ENCODE measurements at regions not wholly inside any gene's neighbourhood (a gene's known extent, or its start where the extent isn't known, plus 50 kb on each side); places are given as distances from the start of the nearest gene placed in this dataset.
A peak's percentile ranks its signal among the peaks of the same experiment; 100 is the strongest.
"Not testable (repeated sequence)": the region's sequence is repeated elsewhere in the genome, so short reads cannot be mapped to it uniquely, and the experiment has no call there.

GRCh38 chrX:3807906-3808305 is 94.5 kb upstream of the PRKX start:
- no peaks in the 10 kb centered on the region for H3K27me3 ChIP-seq (ENCODE audit: insufficient read depth, low read length, poor library complexity, severe bottlenecking)
- no peak overlapping the region for H3K27ac ChIP-seq (ENCODE audit: low read depth, low read length)
- H3K27me3 Mint-ChIP-seq, result peaks cover 29 to 30% of the 10 kb centered on the region in 2 donors
- POLR2A ChIA-PET, result interaction anchor here (0.6 kb wide), 1 partner anchor 159 kb away, joined by 3 read pairs; no protein-coding TSS in a partner anchor
- DNase-seq, result no peak
- no peak overlapping the region for H3K4me3 ChIP-seq (ENCODE audit: low read length)
- CTCF ChIA-PET, result no interaction called here
- H3K27ac Mint-ChIP-seq, result peak overlapping the region in 2 of 8 donors; percentile 7 to 11
- no peaks in the 10 kb centered on the region for H3K4me1 ChIP-seq (ENCODE audit: insufficient read depth, low read length)
- no peaks in the 10 kb centered on the region for H3K9me3 ChIP-seq (ENCODE audit: low read length)
- H3K9me3 Mint-ChIP-seq, result no peaks in the 10 kb centered on the region
- H3K4me1 Mint-ChIP-seq, result peaks cover 11 to 22% (median 12%) of the 10 kb centered on the region in 3 donors
- no peaks in the 10 kb centered on the region for H3K36me3 Mint-ChIP-seq
- H3K4me3 Mint-ChIP-seq, result peak overlapping the region in 1 of 7 donors; percentile 5
- no peaks in the 10 kb centered on the region for H3K36me3 ChIP-seq (ENCODE audit: insufficient read depth, low read length)

GRCh38 chrX:3806630-3807029 is 93.2 kb upstream of the PRKX start:
- Mint-ChIP-seq H3K9me3 (no peaks in the 10 kb centered on the region), H3K27me3 (peaks cover 29 to 30% of the 10 kb centered on the region in 2 donors), H3K4me1 (peaks cover 4 to 9% (median 6%) of the 10 kb centered on the region in 3 donors), H3K4me3 (no peak overlapping the region), H3K36me3 (no peaks in the 10 kb centered on the region), H3K27ac (no peak overlapping the region)
- Histone ChIP-seq H3K9me3 (ENCODE audit: low read length) (no peaks in the 10 kb centered on the region), H3K27ac (ENCODE audit: low read depth, low read length) (no peak overlapping the region), H3K4me1 (ENCODE audit: insufficient read depth, low read length) (no peaks in the 10 kb centered on the region), H3K4me3 (ENCODE audit: low read length) (no peak overlapping the region), H3K36me3 (ENCODE audit: insufficient read depth, low read length) (no peaks in the 10 kb centered on the region), H3K27me3 (ENCODE audit: insufficient read depth, low read length, poor library complexity, severe bottlenecking) (no peaks in the 10 kb centered on the region)
- CTCF ChIA-PET, result no interaction called here
- DNase-seq, result no peak
- POLR2A ChIA-PET, result no interaction called here

GRCh38 chrX:3803713-3804112 is 90.3 kb upstream of the PRKX start:
- Histone ChIP-seq H3K4me3 (ENCODE audit: low read length) (no peak overlapping the region), H3K36me3 (ENCODE audit: insufficient read depth, low read length) (no peaks in the 10 kb centered on the region), H3K27me3 (ENCODE audit: insufficient read depth, low read length, poor library complexity, severe bottlenecking) (no peaks in the 10 kb centered on the region), H3K4me1 (ENCODE audit: insufficient read depth, low read length) (no peaks in the 10 kb centered on the region), H3K27ac (ENCODE audit: low read depth, low read length) (no peak overlapping the region), H3K9me3 (ENCODE audit: low read length) (no peaks in the 10 kb centered on the region)
- Mint-ChIP-seq H3K27me3 (peaks cover 26 to 29% of the 10 kb centered on the region in 2 donors), H3K4me3 (no peak overlapping the region), H3K27ac (no peak overlapping the region), H3K4me1 (no peaks in the 10 kb centered on the region), H3K36me3 (no peaks in the 10 kb centered on the region), H3K9me3 (no peaks in the 10 kb centered on the region)
- no peak for DNase-seq
- CTCF ChIA-PET, result no interaction called here
- POLR2A ChIA-PET, result no interaction called here

GRCh38 chrX:3803305-3803704 is 89.9 kb upstream of the PRKX start:
- no peak overlapping the region for H3K27ac ChIP-seq (ENCODE audit: low read depth, low read length)
- DNase-seq, result no peak
- H3K4me1 ChIP-seq (ENCODE audit: insufficient read depth, low read length), result no peaks in the 10 kb centered on the region
- Mint-ChIP-seq H3K27me3 (peaks cover 23 to 29% of the 10 kb centered on the region in 2 donors), H3K4me1 (no peaks in the 10 kb centered on the region), H3K4me3 (no peak overlapping the region), H3K36me3 (no peaks in the 10 kb centered on the region), H3K9me3 (no peaks in the 10 kb centered on the region), H3K27ac (no peak overlapping the region)
- H3K9me3 ChIP-seq (ENCODE audit: low read length), result no peaks in the 10 kb centered on the region
- CTCF ChIA-PET, result no interaction called here
- H3K4me3 ChIP-seq (ENCODE audit: low read length), result no peak overlapping the region
- POLR2A ChIA-PET, result no interaction called here
- H3K36me3 ChIP-seq (ENCODE audit: insufficient read depth, low read length), result no peaks in the 10 kb centered on the region
- no peaks in the 10 kb centered on the region for H3K27me3 ChIP-seq (ENCODE audit: insufficient read depth, low read length, poor library complexity, severe bottlenecking)

- H3K27ac Mint-ChIP-seq; H3K36me3 ChIP-seq (ENCODE audit: insufficient read depth, low read length); H3K36me3 Mint-ChIP-seq; H3K4me1 Mint-ChIP-seq; CTCF ChIA-PET; H3K27ac ChIP-seq (ENCODE audit: low read depth, low read length); H3K4me3 Mint-ChIP-seq; H3K9me3 Mint-ChIP-seq; H3K9me3 ChIP-seq (ENCODE audit: low read length); H3K4me3 ChIP-seq (ENCODE audit: low read length); DNase-seq; H3K4me1 ChIP-seq (ENCODE audit: insufficient read depth, low read length); POLR2A ChIA-PET; H3K27me3 ChIP-seq (ENCODE audit: insufficient read depth, low read length, poor library complexity, severe bottlenecking): not testable (repeated sequence)
- peaks cover 9 to 14% of the 10 kb centered on the region in 2 donors for H3K27me3 Mint-ChIP-seq
Observed at GRCh38 chrX:3795411-3795810, 82.0 kb upstream of the PRKX start.

DNA sequence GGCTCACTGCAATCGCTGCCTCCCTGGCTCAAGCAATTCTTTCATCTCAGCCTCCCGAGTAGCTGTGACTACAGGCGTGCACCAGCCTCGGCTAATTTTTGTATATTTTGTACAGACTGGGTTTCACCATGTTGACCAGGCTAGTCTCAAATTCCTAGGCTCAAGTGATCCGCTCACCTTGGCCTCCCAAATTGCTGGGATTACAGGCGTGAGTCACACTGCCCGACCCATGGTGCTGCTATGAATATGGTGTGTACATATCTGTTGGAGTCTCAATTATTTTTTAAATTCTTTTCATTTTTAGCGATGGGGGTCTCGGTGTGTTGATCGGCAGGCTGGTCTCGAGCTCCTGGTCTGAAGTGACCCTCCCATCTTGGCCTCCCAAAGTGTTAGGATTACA is 78.0 kb upstream of the PRKX start:
- DNase-seq, result no peak
- Mint-ChIP-seq H3K36me3 (peaks cover 0 to 3% (median 0%) of the 10 kb centered on the region in 3 donors), H3K27ac (no peak overlapping the region), H3K27me3 (peaks cover 3 to 14% of the 10 kb centered on the region in 2 donors), H3K4me1 (peaks cover 5 to 17% (median 9%) of the 10 kb centered on the region in 3 donors), H3K4me3 (no peak overlapping the region), H3K9me3 (no peaks in the 10 kb centered on the region)
- Histone ChIP-seq H3K27me3 (ENCODE audit: insufficient read depth, low read length, poor library complexity, severe bottlenecking) (no peaks in the 10 kb centered on the region), H3K27ac (ENCODE audit: low read depth, low read length) (no peak overlapping the region), H3K4me1 (ENCODE audit: insufficient read depth, low read length) (no peaks in the 10 kb centered on the region), H3K4me3 (ENCODE audit: low read length) (no peak overlapping the region), H3K36me3 (ENCODE audit: insufficient read depth, low read length) (no peaks in the 10 kb centered on the region), H3K9me3 (ENCODE audit: low read length) (no peaks in the 10 kb centered on the region)
- ChIA-PET CTCF (interaction anchor here (1.2 kb wide), 1 partner anchor 140 kb away, joined by 4 read pairs; no protein-coding TSS in a partner anchor), POLR2A (no interaction called here)

- no peak overlapping the region for H3K4me3 ChIP-seq (ENCODE audit: low read length)
- POLR2A ChIA-PET, result no interaction called here
- Mint-ChIP-seq H3K36me3 (peaks cover 0 to 1% (median 0%) of the 10 kb centered on the region in 3 donors), H3K4me1 (peaks cover 5 to 17% (median 9%) of the 10 kb centered on the region in 3 donors), H3K9me3 (peaks cover 0 to 2% (median 0%) of the 10 kb centered on the region in 5 donors), H3K27me3 (peaks cover 0 to 9% of the 10 kb centered on the region in 2 donors), H3K27ac (peak overlapping the region in 3 of 8 donors; percentile 31 to 78 (median 54)), H3K4me3 (peak overlapping the region in 1 of 7 donors; percentile 25)
- H3K36me3 ChIP-seq (ENCODE audit: insufficient read depth, low read length), result no peaks in the 10 kb centered on the region
- H3K27me3 ChIP-seq (ENCODE audit: insufficient read depth, low read length, poor library complexity, severe bottlenecking), result no peaks in the 10 kb centered on the region
- DNase-seq, result peak in 2 of 5 donors; percentile 8 to 23
- CTCF ChIA-PET, result interaction anchor here (1.2 kb wide), 1 partner anchor 88 kb away, joined by 4 read pairs; no protein-coding TSS in a partner anchor
- H3K9me3 ChIP-seq (ENCODE audit: low read length), result no peaks in the 10 kb centered on the region
- no peak overlapping the region for H3K27ac ChIP-seq (ENCODE audit: low read depth, low read length)
- H3K4me1 ChIP-seq (ENCODE audit: insufficient read depth, low read length), result no peaks in the 10 kb centered on the region
Observed at GRCh38 chrX:3788494-3789233, 75.2 kb upstream of the PRKX start.

- Histone ChIP-seq H3K9me3 (ENCODE audit: low read length) (no peaks in the 10 kb centered on the region), H3K4me1 (ENCODE audit: insufficient read depth, low read length) (no peaks in the 10 kb centered on the region), H3K36me3 (ENCODE audit: insufficient read depth, low read length) (no peaks in the 10 kb centered on the region), H3K27me3 (ENCODE audit: insufficient read depth, low read length, poor library complexity, severe bottlenecking) (no peaks in the 10 kb centered on the region), H3K27ac (ENCODE audit: low read depth, low read length) (no peak overlapping the region), H3K4me3 (ENCODE audit: low read length) (no peak overlapping the region)
- peaks cover 5 to 17% (median 9%) of the 10 kb centered on the region in 3 donors for H3K4me1 Mint-ChIP-seq
- POLR2A ChIA-PET, result no interaction called here
- H3K9me3 Mint-ChIP-seq, result peaks cover 0 to 2% (median 0%) of the 10 kb centered on the region in 5 donors
- H3K27me3 Mint-ChIP-seq, result peaks cover 0 to 7% of the 10 kb centered on the region in 2 donors
- no peak overlapping the region for H3K4me3 Mint-ChIP-seq
- H3K27ac Mint-ChIP-seq, result peak overlapping the region in 1 of 8 donors; percentile 54
- CTCF ChIA-PET, result no interaction called here
- peaks cover 0 to 1% (median 0%) of the 10 kb centered on the region in 3 donors for H3K36me3 Mint-ChIP-seq
- DNase-seq, result no peak
Observed at GRCh38 chrX:3787856-3788255, 74.4 kb upstream of the PRKX start.

All from CD8-positive, alpha-beta memory T cell (primary cell).